MV-4-11 (cell line): ENCODE measurements at regions not wholly inside any gene's neighbourhood (a gene's known extent, or its start where the extent isn't known, plus 50 kb on each side); places are given as distances from the start of the nearest gene placed in this dataset.

Source experiments
- DNase-seq: peaks from one replicate; lab custom pipeline; 2025; lab: John Stamatoyannopoulos, UW

DNA sequence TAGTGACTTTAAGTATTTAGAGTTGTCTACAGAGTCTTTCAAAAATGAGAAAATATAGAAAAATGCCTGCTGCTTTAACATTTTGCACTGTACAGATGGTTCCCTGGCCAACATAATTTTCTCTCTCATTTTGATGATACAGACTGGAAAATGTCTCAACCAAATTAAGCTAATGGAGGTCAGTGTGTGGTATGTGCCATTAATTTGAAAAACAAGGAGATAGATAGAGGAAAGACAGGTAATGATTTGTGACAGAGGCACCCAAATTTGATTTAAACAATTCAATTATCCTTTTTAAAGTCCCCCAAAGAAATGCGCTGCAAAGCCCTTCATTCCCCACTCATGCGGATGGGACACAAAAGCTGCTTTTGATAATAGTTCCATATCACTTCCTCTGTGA, 140.0 kb downstream of the ASCL1 start:
- DNase-seq = no peak

DNA sequence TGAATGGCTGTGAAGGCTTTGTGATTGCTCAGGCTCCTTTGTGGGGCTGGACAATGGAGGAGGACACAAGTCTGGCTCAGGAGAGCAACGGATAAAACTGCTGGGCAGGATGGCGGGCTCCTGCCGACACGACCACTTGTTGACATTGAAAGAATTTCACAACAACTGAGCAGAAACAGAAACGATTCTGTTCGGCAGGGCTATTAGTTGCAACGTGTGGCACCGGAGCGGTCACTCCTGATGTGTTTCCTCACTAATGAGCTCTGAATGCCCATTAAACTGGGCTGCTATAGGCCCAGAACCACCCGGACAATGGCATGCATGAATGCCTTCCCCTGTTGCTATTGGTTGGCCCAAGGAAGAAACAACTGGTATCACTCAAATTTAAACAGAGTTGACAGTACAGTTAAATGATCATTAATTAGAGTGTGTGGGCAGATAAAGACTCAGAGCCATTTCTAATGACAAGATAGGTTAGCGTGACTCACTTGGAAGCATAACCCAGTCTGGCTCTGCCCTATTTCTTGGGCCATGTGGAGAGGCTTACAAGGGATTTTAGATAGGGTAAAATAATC, 142.9 kb downstream of the ASCL1 start:
- no peak for DNase-seq

DNA sequence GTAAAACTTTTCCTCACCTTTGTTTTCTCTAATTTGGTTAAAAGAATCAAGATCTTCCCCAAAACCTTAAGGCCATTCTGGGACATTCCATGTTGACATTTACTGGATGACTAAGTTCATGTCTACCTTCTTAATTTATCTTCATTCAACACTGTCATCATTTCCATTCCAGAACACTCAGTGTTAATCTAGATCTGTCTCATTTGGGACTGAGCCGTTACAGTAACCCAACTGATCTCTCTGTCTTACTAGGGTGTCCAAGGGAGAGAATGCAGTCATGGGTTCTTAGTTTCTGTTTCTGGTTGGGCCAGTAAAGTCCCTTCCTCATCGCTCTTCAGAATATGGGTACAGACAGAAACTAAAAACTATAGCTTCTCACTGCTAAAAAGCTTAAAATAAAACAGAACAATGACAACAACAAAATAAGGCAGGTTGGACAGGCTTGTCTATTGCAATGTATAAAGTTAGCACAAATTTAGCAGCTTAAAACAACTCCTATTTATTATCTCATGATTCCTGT, 144.8 kb downstream of the ASCL1 start:
- no peak for DNase-seq

DNA sequence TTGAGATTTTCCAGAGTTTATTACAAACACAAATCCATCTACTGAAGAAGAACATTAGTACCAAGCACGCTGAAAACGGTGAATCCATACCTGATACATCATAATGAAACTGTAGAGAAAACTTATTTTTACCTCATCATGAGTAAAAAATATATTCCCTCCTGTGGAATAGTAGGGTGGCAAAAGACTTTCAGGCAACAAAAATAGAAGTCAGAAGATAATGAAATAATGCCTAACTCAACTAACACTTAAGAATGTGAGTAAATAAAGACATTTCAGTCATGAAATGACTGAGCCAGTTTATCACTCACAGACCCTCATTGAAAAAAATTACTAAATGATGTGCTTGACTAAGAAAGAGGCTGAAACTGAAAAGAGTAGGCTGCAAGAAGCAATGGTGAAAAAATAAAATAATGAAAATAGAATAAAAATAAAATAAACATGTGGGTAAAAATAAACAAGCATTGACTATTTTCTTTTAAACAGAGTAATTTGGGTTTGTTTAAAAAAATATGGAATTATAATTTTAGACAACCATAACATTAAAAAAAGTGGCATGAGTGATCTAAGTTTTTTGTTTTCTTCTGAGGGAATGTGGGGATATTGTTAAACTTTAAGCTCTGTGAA, 148.6 kb downstream of the ASCL1 start:
- no peak for DNase-seq

DNA sequence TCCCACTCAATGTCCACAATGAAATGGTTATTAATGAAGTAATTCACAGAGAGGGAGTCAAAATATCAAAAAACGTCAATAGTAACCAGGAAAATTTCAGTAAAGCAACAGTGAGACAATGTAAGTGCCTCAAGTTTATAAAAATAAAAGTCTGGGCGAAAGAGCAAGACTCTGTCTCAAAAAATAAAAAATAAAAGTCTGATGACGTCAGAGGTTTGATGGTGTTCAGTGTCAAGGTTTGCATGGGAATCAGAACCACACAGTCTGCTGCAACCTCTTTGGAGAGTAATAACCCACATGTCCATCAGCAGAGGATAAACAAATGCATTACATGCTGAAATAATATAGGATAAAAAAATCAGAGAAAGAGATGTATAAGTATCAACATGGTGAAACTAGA, 152.4 kb downstream of the ASCL1 start:
- no peak for DNase-seq

DNA sequence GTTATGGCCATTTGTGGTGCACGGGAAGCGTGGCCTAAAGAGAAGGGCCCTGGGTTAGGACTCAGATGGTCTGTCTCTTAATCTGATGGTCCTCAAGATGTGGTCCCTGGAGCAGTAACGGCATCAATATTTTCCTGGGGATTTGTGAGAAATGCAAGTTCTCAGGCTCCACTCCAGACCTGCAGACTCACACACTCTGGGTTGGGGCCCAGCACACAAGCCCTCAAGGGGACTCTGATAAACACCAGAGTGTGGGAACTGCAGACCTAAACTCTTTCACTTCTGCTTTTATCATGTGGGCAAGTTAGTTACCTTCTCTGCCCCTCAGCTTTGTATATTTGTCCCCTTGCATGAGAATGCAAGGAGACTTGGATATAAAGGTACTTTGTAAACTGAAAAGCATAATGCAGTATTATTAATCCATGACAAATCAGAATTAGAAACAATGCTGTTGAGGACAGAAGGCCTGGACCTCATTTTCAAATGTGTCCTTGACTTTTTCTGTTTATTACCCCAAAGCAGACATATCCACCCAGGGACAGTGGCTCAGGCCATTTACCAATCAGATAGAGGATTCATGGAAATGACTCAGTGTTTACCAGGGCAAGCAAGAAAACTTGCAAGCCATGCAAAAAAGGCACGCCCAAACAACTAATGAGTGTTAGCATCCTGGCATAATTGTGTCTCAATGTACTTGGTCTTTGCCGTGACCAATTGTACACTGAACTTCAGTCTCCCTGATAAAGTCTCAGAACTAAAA, 157.0 kb downstream of the ASCL1 start:
- peak; percentile 7 for DNase-seq

DNA sequence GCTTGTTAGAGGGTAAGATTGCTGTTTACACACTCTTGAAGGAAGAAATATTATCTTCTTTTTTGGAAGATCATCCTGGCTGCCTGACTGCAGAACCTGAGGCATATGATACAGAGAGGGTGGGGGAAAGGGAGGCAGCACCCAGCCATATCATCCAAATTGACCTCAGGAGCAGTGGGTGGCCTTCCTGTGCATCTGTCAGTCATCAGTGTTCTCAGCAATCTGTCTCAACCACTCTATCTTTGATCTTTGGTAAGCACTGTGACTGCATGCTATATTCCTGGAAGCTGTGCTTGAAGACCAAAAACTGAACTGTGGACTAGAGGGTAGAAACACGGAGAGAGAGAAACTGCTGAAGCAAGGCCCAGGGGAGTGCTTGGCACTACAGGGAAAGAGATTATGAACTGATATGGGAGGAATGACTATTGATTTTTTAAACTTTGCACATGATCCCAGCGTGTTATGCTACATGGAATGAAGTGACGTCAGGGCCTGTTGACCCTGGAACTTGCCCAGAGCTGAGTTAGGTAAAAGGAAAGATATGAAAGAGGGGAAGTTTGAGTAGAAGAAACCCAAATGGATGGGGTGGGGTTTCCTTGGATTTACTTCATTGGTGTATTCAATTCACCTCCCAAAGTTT, 171.5 kb downstream of the ASCL1 start:
- DNase-seq = no peak

DNA sequence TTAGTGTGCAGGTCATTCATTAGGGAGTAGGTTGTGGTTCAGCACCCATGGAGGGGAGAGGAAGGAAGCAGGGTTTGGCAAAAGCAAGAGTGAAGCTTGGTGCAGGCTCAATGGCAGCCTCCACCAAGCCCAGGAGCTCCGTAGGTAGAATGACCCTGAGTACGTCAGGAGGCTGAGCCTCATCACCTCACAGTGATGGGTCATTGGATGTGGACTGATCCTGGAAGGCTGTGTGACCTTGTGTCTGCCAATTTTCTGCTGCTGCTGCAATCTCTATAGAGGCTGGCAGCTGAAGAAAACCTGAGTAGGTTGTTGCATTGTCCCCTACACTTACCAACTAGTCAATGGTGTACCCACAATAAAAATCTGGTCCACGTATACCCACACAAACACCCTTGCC, 173.1 kb downstream of the ASCL1 start:
- DNase-seq = no peak

DNA sequence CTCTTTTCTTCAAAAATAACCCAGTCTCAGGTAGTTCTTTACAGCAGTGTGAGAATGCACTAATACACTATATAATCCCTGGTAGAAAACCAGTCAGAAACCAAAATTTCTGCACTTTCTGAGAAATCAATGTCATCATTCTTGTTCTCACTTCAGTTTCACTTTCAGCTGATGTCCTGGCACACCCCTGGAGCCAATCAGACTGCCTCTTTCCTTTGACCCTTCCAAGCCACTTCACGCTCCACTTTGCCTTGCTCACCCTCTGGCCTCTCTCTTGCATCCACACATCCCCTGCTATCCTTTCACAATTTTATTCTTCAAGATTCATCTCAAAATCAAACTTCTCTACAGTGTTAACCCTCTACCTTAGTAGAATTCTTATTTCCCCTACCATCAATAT, 181.1 kb downstream of the ASCL1 start:
- no peak for DNase-seq

DNA sequence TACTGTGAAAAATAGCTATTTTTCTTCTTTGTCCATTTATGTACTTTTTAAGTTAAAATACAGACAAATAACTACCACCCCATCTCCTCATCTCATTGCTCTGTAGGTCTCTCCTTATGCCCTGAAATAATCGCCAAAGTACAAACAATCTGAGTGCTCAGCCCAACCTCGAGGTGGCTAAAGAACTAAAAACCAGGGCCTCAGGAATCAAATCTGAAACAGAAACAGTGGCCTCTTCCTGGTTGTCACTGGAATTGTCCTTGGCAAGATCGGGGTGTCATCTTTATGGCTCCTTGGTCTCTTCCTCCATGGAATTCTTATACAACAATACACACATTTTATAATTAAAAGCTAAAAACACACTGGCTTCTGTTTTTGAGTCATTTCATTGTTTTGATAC, 182.4 kb downstream of the ASCL1 start:
- DNase-seq = no peak

DNA sequence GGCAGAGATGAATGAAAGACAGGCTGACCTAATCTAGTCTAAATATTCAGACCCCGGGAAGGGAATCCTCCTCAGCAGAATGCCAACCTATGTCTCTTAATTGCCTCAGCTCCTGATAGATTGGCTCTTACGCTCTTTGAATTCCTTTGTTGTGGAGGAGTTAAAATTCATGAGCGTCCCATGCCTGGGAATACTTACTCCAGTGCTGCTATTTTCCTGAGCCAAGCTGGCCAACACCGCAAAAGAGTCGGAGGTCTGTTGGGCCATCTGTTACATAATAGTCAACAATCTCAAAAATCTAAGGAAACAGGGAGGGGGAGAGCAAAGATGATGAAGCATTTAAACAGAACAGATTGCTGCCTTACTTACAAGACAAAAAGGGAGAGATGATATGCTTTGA, 182.8 kb downstream of the ASCL1 start:
- DNase-seq = no peak

DNA sequence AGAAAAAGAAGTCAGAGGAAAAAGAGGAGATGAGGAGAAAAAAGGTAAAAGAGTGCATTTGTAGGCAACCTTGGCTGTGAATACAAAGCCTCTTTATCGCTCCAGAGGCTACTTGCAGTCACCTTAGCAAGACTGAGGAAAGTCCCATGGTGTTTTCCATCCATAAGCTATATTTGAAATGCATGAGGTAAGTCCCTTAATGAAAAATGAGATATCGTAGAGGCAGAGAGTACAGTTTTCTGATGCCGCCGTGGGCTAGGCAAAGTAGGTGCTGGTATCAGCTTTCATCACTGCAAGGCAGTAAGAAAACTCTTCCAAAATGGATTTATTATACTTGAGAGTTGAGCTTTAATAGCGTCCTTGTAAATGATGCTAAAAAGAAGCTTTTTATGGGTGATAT, 186.8 kb downstream of the ASCL1 start:
- DNase-seq = no peak

DNA sequence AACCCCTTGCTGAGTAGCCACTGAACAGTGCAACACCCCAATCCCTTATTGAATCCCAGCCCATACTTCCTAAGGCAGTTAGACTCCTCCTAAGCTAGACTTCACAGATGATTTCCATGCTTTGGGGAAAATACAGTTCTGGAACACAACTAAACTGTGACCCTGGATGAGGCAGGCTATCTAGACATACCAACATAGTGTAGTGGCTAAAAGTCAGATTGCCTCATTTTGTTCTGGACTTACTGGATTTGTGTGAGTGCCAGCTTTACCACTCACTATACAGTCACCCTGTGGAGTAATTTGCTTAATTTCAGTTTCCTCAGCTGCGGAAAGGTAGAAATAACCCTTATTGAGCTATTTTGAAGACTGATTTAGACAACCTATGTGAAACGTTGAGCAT, 203.1 kb downstream of the ASCL1 start:
- no peak for DNase-seq

DNA sequence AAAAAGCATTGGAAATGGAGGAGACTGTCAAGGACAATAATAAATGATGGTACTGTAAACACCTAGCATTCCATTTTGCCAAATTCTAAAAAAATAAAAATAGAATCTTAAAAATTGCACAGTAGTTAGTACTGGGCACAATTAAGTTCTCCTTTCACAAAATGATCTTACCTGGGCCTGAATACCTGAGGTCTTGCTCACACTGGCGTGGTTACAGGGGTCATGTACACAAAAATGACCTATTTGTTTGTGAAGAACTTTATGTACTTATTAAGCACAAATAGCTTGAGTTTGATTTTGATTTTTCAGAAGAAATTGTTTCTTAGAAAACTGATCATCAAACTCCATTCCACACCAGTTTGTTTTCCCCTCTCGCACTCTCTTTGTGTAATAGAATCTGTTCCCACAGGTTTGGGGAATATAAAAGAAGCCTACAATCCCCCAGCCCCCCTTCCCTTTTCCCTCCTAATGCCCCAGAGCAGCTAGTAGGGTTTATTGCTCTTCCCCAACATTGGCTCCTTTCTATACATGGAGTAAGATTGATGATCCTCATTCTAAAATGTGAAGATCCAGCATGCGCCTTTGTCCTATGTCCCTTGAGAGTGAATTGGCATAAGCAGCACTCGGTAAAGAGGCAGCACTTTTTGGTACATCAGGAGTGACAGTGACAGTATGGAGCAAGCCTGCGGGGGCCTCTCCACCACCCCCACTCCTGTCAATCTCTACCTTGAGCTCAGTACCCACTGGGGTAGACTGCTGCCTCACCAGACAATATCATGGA, 204.3 kb downstream of the ASCL1 start:
- DNase-seq = no peak

DNA sequence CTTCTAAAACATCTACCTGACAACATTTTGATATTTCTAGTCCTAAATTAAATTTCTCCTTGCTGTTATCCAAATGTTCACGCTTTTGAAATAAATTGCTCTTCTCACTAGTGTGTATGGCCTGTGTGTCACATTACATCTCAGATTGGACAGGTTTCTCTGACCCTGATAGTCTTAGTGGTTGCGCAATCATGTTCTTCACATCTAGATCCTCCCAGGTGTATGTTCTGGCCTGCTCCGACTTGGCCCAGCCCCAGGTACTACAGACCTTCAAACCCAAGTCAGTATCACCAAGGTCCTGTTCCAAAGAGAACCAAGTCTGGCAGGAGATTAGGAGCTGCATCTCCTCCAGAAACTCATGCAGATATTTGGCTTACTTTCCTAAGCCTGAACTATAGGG, 209.5 kb downstream of the ASCL1 start:
- DNase-seq = no peak

DNA sequence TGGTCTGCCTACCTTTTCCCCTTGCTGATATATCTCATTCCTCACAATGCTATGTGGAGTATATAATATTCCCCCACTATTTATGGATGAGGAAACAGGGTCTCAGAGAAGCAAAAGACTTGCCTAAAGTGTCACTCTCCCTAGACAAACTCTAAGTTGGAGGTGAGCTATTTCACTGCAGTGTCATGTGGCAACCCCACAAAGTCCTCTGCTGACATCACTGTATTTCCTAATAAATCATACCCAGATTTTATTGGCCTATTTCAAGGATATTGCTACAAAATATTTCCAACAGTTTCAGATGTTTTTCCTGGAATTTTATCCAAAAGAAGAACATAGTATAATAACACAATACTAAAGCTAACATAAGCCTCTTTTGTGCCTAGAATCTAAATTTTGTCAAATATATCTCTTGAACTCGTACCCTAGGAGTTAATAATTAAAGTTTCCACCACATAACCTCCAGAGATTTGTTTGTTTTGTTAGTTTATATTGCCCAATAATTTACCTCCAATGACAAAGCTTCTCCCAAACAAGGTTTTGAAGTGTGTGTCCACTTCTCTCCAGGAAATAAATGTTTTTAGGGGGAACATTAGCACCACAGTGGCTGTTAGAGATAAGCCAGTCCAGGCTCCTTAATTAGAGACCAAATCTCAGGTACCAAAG, 215.1 kb downstream of the ASCL1 start:
- no peak for DNase-seq

DNA sequence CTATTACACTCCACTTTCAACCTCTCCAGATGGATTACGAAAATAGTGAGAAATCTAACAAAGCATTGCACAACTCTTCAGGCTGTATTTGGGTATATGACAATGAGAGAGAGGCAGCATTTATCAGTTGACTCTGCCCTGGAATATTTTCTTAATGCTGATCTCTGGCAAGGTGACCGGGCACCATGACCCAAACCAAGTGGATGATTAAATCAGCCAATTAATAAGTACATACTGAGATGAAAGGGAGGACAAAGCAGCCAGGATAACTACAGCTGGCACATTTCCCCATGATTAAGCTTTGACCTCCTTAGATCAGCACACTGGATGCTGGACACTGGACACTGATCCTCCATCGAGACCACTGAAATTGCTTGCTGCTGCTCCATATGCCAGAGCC, 218.2 kb downstream of the ASCL1 start:
- DNase-seq = no peak

DNA sequence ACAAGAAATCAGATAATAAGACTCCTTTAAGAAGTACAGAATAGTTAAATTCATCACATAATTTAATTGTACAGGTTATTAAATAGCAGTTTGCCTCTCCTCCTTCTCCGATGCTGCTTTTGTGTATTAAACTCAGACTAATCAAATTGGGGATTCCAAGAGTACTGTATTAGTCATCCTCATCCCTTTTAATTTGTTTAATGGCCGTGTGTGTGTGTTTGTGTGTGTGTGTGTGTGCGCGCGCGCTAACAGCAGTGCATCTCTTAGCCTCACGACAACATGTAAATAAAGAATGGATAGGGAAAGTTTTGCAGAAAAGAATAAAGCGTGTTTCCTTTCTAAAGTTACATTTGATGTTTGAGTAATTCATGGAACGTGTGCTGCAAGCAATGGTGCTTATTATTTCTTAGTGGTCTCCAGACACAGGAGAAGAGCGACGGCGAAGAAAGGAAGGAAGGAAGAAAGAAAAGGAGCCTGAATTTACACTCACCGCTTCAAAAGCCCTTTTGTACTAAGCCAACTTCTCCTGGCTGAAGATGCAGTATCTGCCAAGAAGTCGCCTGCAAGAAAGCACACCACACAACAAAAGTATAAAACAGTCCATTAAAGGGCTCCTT, 220.3 kb downstream of the ASCL1 start:
- DNase-seq = no peak

DNA sequence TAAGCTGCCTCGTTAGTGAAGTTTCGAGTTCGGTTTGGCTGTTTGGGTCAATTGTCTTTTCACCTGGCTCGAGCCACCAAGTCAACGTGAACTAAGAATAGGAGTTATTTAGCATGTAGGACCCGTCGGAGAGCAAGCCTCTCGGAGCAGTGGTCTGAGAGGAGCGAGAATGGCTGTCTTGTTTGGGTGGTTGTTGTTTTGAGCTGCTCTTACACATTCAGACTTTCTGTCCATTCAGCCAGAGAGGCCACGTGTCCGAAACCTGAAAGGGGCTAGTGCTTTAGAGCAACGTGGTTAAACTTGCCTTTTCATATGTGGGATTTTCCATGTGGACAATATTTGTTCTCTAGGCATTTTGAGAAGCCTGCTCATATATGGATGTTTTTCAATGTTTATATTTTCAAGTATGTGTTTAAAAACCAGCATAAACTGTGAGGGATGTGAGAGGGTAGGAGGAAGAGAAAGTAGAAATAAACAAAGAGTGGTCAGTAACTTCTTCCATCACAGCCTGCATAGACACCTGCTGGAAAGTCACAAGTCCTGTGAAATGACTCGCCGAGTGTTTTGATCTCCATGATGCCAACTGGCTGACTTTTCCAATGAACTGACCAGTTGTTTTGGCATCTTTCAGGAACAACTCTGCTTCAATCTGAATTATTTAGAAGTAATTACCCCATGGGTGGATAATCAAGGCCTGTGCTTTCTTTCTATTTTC, 221.0 kb downstream of the ASCL1 start:
- DNase-seq = no peak

DNA sequence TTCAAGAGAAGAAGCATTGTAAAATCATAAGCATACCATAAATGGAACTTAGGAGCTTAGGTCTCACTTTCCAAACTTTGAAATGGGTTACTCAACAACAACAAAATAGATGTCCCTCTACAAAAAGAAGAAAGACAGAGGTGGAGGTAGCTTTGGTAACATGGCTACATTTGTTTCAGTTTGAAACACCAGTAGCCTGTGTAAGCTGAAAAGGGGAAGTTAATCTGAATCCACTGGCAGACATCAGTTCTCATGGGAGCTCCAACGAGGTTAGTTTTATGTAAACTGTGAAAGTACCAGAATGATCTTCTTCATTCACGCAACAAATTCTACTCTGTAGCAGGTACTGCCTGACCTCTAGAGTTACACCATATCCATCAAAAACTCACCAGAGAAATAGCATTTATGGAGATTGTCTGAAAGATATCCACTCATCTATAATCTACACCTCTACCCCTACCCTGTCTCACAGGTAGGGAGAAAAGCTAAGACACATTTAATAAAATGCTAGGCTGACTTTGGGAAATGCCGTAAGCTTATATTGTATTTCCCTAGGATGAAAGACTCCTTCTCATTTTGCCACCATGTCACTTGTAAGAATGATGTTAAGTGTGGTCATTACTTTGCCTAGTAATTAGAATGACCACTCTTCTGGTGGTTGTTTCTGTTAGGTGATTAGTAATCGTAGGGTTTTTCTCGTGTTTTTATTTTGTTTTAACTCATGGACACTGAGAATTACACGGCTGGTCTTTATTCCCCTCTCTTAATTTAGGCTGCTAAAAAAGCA, 224.1 kb downstream of the ASCL1 start:
- no peak for DNase-seq
